ENCODE measurements at regions not wholly inside any gene's neighbourhood (a gene's known extent, or its start where the extent isn't known, plus 50 kb on each side); places are given as distances from the start of the nearest gene placed in this dataset.
A peak's percentile ranks its signal among the peaks of the same experiment; 100 is the strongest.
"Not testable (repeated sequence)": the region's sequence is repeated elsewhere in the genome, so short reads cannot be mapped to it uniquely, and the experiment has no call there.

GRCh38 chr2:166831930-166832329, 56.4 kb upstream of the XIRP2 start:
- no peak for DNase-seq

GRCh38 chr2:166825914-166826313, 62.4 kb upstream of the XIRP2 start:
- no peak for DNase-seq

GRCh38 chr2:166814335-166814734, 73.9 kb upstream of the XIRP2 start:
- no peak for DNase-seq

DNA sequence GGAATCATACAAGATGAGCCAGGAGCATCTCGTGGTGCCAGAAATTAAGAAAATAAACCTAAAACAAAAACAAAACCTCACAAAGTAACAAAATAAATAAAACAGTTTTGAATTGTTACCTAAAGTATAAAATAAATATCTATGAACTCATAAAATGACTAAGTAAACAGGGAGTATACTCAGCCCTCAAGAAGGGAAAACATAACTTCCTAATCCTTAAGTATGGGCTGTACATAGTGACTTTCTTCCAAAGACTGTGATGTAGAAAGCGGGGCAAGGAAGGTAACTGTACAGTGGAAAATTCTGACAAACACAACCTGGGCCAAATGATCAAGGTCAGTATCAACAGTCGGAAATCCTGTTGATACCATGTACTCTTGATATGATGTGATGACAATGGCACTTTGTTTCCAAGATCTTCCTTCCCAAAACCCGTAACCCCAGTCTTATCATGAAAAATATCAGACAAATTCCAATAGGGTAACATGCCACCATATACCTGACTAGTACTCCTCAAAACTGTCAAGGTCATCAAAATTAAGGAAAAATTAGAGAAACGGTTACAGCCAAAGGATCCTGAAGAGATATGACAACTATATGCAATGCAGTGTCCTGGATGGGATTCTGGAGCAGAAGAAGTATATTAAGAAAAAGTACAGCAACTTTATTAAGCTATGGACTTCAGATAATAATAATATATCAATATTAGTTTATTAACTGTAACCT, 76.0 kb upstream of the XIRP2 start:
- no peak for DNase-seq

DNA sequence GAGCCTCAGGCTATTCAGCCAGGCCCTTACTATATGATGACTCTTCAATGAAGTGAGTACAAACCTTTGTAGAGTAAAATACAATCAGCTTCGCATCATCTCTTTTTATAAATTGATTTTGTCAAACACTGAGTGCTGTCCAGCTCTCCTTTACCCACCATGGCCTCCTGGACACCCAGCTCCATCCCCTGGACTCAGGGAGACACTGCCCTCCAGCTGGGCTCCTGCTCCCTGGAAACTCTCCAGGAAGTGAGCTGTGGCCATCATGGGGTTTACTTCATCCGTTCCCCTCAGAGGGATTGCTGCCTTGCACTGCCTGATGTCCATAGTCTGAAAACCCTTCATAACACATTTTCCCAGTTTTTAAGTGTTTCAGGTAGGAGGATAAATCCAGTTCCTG, 82.5 kb upstream of the XIRP2 start:
- DNase-seq = no peak

GRCh38 chr2:166803373-166804000, 84.8 kb upstream of the XIRP2 start:
- DNase-seq = peak; percentile 31

DNA sequence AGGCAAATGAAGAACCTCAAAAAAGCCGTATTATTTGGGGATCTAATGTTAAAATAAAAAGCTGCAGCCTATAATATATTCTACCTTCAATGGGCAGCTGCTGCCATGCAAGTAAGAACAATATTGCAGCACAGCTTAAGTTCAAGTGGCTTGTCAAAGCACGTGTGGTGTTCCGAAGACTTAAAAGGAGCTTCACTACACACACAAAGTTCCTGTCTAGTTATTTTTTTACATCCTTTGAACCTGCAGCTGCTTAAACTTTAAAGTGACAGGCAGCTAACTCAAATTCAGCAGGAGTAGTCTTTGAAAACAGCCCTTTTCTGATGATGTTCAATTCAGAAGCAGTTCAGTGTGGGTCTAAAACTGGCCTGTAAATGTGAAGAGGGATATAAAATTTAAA, 85.8 kb upstream of the XIRP2 start:
- DNase-seq = no peak

GRCh38 chr2:166792808-166793207, 95.5 kb upstream of the XIRP2 start:
- DNase-seq = no peak

DNA sequence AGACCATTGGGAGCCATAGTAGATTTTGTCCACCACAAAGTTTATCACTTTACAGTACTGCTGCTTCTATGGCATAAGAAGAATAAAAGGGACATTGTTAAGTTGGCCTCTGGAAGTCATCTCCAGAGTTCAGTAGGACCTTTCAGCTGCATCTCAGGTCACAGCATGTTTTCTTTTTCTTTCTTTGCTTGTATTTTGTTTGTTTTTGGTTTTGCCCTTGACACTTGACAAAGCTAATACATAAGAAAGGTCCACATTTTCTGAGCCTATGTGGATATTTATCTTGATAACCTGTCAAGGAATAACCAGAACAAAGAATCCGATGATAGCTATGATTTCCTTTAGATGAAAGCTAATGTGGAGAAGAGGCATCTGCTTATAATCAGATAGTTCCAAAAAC, 101.6 kb upstream of the XIRP2 start:
- no peak for DNase-seq

- no peak for DNase-seq
These were observed 103.9 kb upstream of the XIRP2 start for GRCh38 chr2:166784296-166784946.

DNA sequence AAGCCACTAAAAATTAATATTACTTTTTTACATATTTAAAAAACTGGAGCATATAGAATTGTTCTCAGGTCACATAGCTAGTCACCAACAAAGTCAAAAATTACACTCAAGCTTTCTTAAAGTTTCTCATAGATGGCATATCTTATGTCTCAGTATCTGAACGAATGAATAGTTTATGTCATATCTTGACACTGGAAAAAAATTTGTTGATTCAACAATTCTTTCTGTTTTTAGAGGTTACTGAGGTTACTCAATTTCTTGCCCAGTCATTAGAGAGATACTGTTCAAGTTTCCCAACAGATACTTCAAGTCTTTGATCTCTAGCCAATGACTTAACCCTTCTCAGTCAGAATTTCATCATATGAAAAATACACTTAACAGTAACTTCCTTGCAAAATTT, 113.1 kb upstream of the XIRP2 start:
- no peak for DNase-seq

DNA sequence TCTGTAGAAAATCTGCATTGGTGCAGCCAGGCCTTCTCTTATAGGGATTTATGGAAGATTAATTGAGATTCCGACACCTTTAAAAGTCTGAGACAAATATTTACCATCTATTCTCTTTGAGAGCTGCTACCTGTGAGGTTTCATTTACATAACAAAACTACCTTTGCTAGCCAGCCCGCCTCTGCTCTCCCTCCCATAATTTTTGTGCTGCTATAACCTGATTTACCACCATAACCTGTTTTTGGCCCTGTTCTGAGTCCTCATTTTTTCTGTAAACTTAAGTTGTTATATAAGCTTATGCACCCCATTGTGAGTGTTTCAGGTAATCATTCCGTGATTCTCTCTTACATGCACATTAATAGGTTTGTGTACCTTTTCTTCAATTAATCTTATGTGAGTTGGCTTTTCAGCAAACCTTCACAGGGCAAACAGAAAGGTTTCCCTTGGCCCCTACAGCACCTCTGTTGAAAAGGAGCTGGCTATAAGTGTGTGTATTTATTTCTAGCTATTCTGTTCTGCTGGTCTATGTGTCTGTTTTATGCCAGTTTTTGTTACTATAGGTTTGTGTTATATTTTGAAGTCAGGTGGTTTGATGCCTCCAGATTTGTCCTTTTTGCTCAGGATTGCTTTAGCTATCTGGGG, 114.9 kb upstream of the XIRP2 start:
- no peak for DNase-seq

GRCh38 chr2:166768393-166769123, 119.7 kb upstream of the XIRP2 start:
- DNase-seq = no peak

- DNase-seq = not testable (repeated sequence)
These were observed 121.4 kb upstream of the XIRP2 start for GRCh38 chr2:166766769-166767322.

DNA sequence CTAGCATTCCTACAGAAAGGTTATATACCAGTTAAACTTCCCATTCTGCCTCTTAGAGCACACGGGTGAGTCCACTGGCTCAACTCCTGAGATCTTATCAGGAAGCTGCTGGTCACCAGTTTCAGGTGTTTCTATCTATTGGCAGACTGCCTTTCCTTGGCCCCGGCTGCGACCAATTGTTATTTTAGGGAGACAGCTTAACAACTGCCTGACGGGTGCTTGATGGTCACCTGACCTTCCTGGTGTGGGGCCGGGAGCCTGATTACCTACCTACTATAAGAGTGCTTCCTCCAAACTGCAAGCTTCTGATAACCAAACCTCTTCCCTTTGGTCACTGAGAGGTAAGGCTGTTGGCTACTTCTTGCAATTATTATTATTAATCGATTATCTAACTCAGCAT, 122.1 kb upstream of the XIRP2 start:
- DNase-seq = no peak

GRCh38 chr2:166765141-166765540, 123.1 kb upstream of the XIRP2 start:
- no peak for DNase-seq

- DNase-seq = no peak
These were observed 123.6 kb upstream of the XIRP2 start for GRCh38 chr2:166764702-166765101.

DNA sequence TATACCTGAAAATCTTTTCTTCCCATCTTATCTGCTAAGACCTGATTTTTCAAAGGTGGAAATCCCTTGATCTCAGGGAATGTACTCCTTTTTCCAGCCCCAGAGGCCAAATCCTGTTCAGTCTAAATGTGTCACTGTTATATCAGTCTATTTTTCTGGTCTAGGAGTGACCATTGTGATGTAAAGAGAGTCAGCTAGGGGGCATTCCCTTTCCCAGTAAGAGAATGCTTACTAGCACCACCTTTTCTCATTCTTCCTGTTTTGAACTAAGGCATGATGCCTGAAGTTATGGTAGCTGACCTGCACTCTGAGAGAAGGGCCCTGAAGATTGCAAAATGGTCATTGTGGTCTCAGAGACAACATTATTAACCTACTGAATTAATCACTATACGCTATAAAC, 124.1 kb upstream of the XIRP2 start:
- DNase-seq = no peak

GRCh38 chr2:166762746-166763145, 125.5 kb upstream of the XIRP2 start:
- DNase-seq = no peak

DNA sequence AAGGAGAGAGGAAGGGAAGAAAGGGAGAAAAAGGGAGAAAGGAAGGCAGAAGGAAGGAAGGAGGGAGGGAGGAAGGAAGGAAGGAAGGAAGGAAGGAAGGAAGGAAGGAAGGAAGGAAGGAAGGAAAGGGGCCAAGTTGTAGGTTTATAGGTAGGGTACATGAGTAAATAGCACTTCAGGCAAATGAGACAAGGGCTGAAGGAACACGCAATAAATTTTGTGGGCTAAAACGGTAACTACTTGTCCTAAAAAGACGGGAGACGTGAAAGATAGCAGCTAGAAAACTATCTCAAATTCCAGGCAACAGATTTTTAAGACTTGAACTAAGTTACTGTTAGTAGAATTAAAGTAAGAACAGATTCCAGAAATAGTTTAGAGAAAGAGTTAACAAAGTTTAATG, 129.3 kb upstream of the XIRP2 start:
- no peak for DNase-seq

GRCh38 chr2:166750624-166751023, 137.7 kb upstream of the XIRP2 start:
- DNase-seq = no peak

- DNase-seq = not testable (repeated sequence)
These were observed 144.2 kb upstream of the XIRP2 start for GRCh38 chr2:166744117-166744516.

DNA sequence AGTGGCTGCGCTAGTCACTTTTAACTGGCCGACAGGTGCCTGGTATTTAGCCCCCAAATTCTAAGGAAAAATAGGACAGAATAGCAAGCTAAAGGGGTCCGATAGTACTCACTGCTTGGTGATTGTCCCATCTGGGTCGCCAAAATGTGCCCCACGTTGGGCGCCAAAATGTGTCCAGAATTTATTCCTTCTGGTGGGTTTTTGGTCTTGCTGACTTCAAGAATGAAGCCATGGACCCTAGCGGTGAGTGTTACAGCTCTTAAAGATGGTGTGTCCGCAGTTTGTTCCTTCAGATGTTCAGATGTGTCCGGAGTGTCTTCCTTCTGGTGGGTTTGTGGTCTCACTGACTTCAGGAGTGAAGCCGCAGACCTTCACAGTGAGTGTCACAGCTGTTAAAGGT, 144.8 kb upstream of the XIRP2 start:
- peak; percentile 6 for DNase-seq
